NCI-H146 (cell line): ENCODE measurements at regions not wholly inside any gene's neighbourhood (a gene's known extent, or its start where the extent isn't known, plus 50 kb on each side); places are given as distances from the start of the nearest gene placed in this dataset.

Experiments used
- DNase-seq: peaks from one replicate; lab custom pipeline; 2025; lab: John Stamatoyannopoulos, UW

DNA sequence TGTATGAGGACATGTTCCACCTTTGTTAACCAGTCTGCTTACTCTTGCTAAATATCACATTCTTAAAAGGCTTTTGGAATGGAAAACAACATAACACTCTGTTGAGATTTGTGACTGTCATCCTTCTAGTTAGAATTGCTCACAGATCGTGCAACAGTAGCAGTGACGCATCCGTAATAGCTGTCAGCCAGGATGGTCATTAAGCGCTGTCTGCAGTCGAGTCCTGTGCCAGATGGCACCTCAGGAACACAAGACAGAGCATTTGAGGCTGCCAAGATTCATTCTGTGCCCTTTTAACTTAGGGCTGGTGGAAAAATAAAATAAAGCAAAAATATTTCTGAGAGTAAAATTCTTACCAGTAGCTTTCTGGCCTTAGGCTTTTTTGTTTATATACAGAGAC, 348.6 kb downstream of the ANKRD7 start:
- peak; percentile 16 for DNase-seq

GRCh38 chr7:118575393-118575948, 351.0 kb downstream of the ANKRD7 start:
- no peak for DNase-seq

GRCh38 chr7:118580743-118581382, 356.4 kb downstream of the ANKRD7 start:
- no peak for DNase-seq

DNA sequence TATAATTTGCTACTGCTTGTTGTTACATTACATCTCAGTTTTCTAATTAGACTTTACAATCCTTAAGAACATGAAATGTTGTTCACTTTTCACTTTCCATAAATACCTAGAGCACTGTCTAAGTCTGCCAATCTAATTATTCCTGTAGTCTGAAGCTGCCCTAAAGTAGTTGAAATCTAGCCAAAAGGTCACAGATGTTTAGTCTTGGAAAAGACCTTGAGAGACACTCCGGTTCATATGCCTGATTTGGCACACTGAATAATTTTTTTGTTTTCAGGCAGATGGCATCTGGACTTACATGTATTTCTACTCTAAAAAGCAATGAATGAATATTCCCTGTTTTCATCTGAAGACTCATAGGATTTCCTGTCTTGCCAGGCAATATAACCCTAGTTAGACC, 359.1 kb downstream of the ANKRD7 start:
- DNase-seq = no peak

DNA sequence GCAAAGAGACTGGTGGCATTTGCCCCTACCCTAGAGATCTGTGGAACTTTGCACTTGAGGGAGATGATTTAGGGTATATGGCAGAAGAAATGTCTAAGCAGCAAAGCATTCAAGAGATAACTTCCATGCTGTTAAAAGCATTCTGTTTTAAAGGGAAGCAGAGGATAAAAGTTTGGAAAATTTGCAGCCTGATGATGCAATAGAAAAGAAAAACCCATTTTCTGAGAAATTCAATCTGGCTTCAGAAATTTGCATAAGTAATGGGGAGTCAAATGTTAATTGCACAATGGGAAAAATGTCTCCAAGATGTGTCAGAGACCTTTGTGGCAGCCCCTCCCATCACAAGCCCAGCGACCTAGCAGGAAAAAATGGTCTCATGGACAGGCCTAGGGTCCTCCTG, 361.7 kb downstream of the ANKRD7 start:
- no peak for DNase-seq

GRCh38 chr7:118590107-118590506, 365.6 kb downstream of the ANKRD7 start:
- peak; percentile 11 for DNase-seq

DNA sequence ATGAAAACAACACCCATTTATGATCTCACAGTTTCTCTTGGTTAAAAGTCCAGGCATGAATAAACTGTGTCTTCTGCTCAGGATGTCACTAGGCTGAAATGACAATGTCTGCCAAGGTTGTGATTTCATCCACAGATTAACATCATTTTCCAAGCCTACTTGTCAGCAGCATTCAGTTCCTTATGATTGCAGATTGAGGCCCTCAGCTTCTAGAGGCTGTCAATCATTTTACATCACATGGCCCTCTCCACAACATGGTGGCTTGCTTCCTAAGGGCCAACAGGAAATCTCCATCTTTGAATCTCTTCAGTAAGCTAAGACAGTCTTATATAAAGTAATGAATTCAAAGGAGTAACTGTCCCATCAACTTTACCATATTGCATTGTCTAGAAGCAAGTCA, 377.6 kb downstream of the ANKRD7 start:
- no peak for DNase-seq

- DNase-seq = no peak
These were observed 382.1 kb downstream of the ANKRD7 start for GRCh38 chr7:118606602-118607001.

- no peak for DNase-seq
These were observed 384.7 kb downstream of the ANKRD7 start for GRCh38 chr7:118609207-118609606.

- no peak for DNase-seq
These were observed 391.2 kb downstream of the ANKRD7 start for GRCh38 chr7:118615681-118616080.

DNA sequence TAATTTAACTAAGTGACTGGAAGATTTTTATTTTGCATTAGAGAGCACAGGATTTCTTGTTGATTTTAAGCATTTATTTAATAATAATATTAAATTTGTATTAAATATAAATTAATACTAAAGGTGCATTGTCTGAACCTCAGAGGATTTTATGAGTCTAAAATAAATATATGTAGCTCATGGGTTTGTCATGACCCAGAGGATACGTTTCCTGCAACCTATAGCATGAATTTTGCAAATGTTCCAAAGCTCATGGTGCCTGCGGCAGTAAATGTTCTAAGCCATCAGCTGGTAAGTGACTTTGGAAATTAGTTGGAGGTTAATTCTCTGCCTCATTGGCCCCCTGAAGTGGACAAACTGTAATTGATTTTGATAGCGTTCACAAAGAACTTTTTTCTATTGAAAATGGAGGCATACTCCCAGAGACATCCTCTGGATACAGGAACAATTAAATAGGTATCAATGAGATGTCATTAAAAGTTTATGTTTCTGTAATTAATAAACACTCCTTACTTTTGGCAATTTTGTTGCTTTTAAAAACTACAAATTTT, 397.4 kb downstream of the ANKRD7 start:
- no peak for DNase-seq

DNA sequence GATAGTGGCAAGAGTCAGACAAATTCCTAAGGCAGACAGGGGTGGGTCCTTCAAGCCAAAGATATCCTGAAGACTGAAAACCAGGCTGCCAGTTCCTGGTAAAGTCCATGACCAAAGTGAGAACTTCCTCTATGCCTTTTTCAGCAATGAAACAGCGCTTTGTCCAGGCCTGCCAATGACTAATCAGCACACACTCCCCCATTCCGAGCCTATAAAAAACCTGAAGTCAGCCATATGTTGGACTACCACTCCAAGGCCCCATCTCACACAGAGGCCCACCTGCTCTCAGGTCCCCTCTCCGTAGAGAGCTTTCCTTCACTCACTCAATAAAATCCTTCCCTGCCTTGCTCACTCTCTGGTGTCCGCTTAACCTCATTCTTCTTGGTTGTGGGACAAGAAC, 402.2 kb downstream of the ANKRD7 start:
- no peak for DNase-seq

DNA sequence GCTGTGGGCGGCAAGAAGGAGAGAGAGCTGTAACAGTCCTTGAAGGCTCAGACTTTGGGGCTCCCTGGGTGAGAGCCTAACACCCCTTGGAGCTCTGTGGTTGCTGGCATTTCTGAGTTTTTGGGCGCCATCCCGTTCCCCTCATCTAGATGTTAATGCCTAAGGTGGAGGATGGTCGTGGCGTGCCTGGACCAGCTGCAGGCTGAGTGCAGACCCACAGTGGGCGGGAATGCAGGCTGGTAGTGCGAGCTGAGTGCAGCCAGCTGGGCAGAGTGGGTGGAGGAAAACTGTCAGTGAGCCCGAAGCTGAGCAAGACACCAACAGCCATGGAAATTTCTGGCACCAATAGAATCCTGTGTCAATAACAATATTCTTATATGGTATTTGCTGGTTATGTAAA, 403.0 kb downstream of the ANKRD7 start:
- no peak for DNase-seq

- no peak for DNase-seq
These were observed 405.5 kb downstream of the ANKRD7 start for GRCh38 chr7:118629898-118630438.

DNA sequence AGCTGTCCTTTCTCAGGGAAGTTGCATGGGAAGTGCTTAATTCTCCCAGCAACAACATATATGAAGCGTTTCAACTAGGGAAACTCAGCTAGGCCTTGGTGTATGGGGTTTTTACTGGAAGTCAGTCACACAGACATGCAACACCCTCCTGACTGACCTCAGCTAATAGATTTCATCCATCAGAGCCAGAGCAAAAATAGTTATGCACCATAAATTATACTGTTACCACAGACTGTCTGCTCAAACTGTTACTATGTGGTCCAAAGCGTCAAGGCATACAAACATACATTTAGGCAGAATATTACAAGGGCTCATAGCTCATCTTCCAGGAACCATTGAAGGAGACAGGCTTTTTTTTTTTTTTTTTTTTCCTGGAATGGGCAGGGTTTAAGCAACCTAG, 417.9 kb downstream of the ANKRD7 start:
- DNase-seq = no peak

- no peak for DNase-seq
These were observed 419.8 kb downstream of the ANKRD7 start for GRCh38 chr7:118644346-118644745.

DNA sequence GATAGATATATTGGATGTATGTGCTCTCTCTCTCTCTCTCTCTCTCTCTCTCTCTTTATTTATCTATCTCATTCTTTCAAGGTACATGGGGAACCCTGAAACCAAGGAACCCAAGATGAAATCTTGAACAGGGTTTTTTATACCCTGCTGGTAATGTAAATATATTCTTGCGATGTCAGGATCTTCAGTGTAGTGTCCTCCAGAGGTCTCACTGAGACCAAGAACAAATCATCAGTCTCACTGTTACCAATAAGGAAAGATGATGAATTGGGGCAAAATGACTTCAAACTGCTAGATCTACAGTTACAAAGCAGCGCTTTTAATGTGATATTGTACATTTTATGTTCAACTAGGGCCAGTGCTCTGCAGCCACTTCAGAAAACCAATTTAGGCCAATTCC, 423.5 kb downstream of the ANKRD7 start:
- no peak for DNase-seq

DNA sequence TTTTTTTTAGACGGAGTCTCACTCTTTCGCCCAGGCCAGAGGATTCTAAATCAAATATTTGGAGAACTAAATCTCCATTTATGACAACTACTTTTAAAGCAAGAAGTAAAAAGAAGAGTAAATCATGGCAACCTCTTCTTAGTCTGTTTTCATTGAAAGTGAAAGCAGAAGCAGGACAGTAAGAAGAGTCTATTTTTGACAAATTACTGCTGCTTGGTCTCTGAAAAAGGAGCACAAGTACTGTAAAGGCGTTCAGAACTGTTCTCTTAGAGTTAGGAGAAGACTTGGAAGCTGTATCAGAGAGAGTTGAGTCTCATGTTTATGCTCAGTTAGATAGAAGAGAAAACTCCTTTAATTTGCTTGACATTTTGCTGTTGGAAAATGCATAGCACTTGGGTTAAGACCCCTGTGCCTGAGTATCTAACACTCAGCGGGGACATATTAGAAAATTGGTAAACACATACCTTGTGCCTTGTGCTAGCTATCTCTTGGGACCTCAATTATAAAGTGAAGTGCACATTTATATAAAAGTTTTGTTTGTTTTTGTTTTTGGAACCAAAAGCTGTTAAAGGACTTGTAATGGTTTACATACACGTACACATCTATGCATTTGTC, 433.0 kb downstream of the ANKRD7 start:
- DNase-seq = no peak

DNA sequence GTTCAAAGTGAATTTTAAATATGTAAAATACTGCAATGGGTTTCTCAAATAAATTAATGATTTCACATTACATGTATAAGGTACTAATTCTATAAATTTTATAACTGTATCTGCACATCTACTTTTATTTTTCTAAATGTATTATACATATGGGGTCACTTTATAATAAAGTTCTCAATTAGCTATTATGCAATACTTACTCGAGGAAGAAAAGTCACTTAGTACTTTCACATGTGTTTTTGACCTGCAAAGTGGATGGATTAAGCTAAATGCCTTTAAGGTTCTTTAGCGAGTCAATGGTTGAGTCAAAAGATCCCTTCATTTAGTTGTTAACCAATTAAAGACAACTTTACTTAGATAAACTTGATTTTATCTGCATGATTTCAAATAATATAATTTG, 437.8 kb downstream of the ANKRD7 start:
- DNase-seq = no peak

GRCh38 chr7:118664498-118664897, 440.0 kb downstream of the ANKRD7 start:
- DNase-seq = no peak

DNA sequence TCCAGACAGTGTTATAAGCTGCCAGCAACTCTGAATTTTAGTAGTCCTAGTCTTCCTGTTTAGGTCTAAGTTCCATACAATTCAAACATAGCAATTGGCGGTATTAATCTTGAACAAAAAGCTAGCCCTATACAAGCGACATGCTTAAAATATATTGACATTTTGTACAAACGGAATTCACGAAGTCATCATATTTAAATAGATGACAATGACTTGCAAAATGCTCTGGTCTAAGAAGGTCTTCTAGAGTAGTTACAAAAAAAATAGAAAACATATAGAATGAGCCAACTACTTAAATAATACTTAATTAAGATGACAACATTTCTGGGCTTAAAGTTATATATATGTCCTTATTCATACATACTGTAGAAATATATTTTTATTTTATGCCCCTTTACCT, 446.6 kb downstream of the ANKRD7 start:
- no peak for DNase-seq

- no peak for DNase-seq
These were observed 460.3 kb downstream of the ANKRD7 start for GRCh38 chr7:118684796-118685195.

DNA sequence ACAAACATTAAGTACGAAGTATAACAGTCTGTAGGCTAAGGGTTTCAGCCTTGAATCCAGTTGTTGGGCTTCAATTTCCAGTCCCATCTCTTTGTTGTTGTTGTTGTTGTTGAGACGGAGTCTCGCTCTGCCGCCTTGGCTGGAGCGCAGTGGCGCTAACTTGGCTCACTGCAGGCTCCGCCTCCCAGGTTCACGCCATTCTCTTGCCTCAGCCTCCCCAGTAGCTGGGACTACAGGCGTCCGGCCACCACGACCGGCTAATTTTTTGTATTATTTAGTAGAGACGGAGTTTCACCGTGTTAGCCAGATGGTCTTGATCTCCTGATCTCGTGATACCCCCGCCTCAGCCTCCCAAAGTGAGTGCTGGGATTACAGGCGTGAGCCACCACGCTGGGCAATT, 464.9 kb downstream of the ANKRD7 start:
- no peak for DNase-seq
